Germinal center (tissue), 1 donor: ENCODE measurements at regions not wholly inside any gene's neighbourhood (a gene's known extent, or its start where the extent isn't known, plus 50 kb on each side); places are given as distances from the start of the nearest gene placed in this dataset.

Experiments
- DNase-seq: peaks from one replicate; pipeline ENCODE4 v3.0.0; 2012; ENCODE audit warnings: mixed read lengths, low spot score

GRCh38 chr9:107949061-107949460 lies 459.5 kb upstream of the KLF4 start:
- DNase-seq: no peak

- DNase-seq: no peak
These were observed 459.0 kb upstream of the KLF4 start for GRCh38 chr9:107948601-107949000.

DNA sequence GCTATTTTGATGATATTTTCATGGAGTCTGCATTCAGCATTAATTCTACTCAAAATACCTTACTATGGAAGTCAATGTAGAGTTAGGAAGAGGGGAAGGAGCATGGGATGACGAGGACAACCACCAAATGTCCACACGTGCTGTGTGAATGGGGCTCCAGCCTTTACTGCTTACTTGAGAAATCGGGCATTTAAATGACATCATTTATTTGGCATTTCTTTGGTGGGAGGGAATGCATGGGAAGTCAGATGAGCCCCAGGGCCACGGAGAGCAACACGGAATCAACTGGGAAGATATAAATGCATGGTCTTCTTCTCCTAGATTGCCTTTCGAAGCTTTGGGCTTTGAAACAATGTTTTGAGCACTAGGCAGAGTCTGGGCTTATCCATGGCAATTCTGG lies 458.5 kb upstream of the KLF4 start:
- no peak for DNase-seq

GRCh38 chr9:107946364-107947141 lies 457.0 kb upstream of the KLF4 start:
- no peak for DNase-seq

DNA sequence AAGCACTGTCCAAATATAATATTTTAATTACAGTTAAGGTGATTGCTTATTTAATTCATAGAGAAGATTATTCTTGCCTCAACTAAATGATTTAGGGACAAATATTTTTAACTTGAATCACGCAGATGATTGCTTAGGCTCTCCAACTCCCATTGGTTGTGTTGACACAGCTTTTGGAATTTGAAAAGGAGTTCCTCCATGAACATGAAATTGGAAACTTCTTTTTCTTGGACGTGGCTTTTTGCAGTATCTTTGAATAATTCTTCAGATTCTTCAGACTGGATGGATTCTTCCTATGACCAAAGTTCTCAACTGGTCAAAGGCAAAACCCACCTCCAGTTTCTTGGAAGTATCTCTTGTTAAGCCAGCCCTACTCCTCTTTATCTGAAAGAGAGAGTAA lies 456.4 kb upstream of the KLF4 start:
- no peak for DNase-seq

GRCh38 chr9:107945493-107945892 lies 455.9 kb upstream of the KLF4 start:
- DNase-seq: no peak

- DNase-seq: no peak
These were observed 454.8 kb upstream of the KLF4 start for GRCh38 chr9:107944387-107944786.

GRCh38 chr9:107943901-107944300 lies 454.3 kb upstream of the KLF4 start:
- no peak for DNase-seq

DNA sequence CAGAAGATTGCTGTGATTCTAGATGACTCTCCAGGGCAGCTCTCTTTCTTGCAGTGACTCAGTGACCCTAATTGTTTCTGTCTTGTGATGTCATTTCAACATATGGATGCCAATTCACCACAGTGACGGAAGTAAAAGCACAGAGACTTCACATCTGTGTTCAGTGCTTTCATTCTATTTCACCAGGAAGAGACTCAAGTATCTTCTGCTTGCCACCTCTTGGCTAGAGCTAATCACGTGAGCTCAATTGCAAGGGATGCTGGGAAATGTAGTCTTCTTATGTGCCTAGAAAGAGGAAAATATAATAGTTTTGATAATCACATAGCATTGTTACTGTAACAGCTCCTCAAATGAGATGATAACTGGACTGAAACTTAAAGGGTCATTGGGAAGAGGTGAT lies 453.3 kb upstream of the KLF4 start:
- peak; percentile 8 for DNase-seq

GRCh38 chr9:107942291-107942690 lies 452.7 kb upstream of the KLF4 start:
- no peak for DNase-seq

GRCh38 chr9:107940616-107941595 lies 451.3 kb upstream of the KLF4 start:
- no peak for DNase-seq

DNA sequence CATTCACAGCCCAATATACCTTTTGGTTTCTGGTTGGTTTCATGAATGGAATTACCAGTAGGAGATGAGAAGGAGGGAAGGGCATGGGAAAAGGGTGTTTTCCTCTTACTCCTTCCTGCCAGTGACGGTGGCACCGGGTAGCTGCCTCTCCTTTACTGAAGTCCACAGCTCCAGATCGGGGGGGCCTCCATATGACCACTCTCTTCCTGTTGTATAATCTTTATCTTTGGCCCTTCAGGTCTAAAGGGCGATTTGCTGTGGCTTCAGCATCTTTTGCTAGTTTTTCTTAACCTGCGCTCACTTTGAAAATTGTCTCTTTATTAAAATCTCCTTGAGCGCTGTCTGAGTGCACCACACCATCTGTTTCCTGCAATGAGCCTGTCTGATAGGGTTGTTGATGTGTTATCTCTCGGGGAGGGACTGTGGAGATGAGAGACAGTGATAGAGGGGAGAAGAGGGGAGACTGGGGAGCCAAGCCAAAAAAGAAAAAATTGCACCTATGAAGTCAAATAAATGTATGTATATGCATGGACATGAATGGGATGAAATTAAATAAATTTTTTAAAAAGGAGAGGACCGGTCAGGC lies 449.3 kb upstream of the KLF4 start:
- no peak for DNase-seq

DNA sequence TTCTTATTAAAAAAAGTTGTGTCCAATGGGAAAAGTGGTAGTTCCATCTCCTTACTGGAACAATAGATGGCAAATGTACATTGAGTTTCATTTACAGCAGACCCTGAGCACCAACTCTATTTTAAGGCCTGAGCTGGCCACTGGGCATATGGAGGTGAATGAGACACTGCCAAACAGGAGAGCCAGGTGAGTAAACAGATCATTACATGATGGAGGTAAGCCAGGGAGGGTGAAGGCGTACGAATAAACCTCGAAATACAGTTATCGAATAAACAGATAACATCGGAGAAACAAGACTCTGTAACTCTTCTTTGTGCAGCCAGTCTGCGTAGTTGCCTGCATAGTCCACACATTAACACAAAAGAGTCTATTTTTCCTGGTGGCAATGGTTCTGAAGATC lies 446.4 kb upstream of the KLF4 start:
- DNase-seq: no peak

DNA sequence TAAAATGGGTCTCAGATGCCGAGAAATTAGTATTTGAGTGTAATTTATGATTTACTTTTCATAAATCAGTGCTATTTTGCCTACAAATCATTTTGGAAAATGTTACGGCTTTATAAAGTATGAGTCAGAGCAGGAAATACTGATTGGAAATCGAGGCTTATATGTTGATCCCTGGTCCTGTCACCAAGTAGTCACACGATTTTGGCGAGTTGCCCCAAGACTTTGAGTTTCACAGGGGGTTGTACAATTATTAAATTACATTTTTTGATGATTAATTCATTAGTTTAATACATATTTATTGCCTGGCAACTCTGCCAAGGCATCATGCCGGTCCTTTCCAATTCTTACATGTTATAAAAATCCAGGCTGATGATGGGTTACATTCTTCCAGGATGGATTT lies 443.9 kb upstream of the KLF4 start:
- no peak for DNase-seq

DNA sequence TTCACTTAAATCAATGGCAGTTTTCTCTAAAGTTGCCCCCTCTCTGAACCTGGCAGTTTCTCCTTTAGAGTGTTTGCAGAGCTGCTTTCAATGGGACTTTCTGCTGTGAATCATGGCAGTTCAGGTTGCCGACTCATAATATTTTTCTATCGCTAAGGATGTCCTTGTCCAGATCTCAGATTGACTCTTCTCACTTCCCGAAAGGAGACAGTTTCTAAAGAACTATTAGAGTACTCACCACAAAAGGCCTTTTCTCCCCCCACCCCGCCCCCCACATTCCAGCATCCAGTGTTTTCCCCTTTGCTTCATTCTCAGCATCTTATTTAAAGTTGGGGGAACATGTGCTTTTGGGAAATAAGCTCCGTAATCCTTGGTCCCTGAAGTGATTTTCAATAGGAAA lies 443.5 kb upstream of the KLF4 start:
- DNase-seq: no peak

DNA sequence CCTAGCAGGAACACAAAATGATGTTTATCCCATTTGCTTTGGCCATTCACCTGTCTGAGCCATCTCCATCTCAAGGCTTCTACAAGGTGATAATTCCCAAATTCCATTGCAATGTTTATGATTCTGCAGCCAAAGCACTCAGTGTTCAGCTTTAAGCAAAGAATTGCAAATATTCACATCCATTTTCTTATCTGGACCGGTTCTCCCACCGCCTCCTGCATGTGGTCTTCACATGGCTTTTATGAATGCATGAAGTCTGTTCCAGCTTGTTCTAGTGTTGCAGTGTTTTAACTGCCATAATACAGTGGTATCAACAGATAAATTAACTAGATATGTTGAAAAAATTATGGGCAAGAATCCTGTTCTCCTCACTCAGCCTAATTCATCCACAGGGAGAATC lies 443.0 kb upstream of the KLF4 start:
- no peak for DNase-seq

DNA sequence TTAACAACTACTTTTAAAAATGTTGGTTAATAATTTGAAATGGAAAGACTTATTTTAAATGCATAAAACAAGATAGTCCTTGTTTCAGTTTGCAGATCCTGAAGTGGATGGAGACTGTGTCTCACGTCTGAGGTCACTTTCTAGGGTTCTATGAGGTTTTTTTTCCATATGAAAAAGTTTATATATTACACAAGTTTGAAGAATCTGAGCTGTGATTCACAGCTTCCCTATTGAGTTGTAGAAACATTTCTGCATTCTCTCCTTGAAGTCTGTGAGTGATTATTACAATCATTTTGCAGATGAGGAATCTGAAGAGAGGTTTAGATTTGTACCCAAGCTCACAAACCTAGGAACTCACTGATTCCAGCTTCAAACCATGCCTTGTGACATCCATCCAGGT lies 442.5 kb upstream of the KLF4 start:
- DNase-seq: no peak

- DNase-seq: no peak
These were observed 441.6 kb upstream of the KLF4 start for GRCh38 chr9:107931071-107931715.

DNA sequence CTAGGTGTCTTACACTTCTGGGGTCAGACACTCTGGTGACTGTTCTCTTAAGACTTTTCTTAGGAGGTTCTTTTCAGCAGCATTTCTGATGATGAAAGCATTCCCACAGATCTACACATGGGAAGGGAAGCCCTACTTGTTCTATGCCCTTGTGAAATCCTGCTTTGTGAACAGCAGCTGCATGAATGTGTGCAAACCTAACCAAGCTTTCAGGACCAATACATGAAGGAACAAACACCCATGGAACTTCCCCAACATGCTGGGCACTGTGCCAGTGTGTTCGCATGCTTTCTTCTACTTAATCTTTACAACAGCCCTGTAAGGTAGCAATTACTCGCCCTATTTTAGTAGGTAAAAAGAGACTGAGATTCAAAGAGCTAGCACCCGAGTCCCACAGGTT lies 439.9 kb upstream of the KLF4 start:
- DNase-seq: no peak

- DNase-seq: no peak
These were observed 439.3 kb upstream of the KLF4 start for GRCh38 chr9:107928701-107929371.

- DNase-seq: no peak
These were observed 437.7 kb upstream of the KLF4 start for GRCh38 chr9:107927276-107927675.
